ENCODE measurements at regions not wholly inside any gene's neighbourhood (a gene's known extent, or its start where the extent isn't known, plus 50 kb on each side); places are given as distances from the start of the nearest gene placed in this dataset.
A peak's percentile ranks its signal among the peaks of the same experiment; 100 is the strongest.
"Not testable (repeated sequence)": the region's sequence is repeated elsewhere in the genome, so short reads cannot be mapped to it uniquely, and the experiment has no call there.

DNA sequence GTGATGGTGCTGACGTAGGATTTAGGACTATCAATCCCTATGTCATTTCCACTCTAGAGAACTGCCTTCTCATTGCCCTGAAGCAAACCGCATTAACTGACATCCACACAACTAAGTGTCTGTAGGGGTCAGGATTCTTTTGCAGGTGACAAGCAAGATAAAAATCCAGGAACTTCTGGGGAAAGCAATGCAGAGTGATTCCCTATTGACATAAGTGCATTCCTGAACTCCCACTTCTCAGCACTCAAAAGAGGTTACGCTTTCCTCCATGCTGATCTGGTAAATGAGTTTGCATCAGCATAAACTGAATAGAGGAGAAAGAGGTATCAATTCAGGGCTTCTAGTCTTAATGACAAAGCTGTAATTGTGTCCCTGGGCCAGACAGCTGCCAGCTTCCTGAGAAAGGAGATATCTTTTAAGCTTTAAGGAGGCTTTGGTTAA lies 224.6 kb upstream of the ISX start:
- DNase-seq (no peak), ATAC-seq (replicated peaks in 1 of 2) (no peak)
- Mint-ChIP-seq H3K4me3 (no peak overlapping the region), H3K4me1 (ENCODE audit: low read depth) (no peaks in the 10 kb centered on the region), H3K9me3 (peaks cover 4% of the 10 kb centered on the region in 2 donors), H3K27me3 (ENCODE audit: low read depth) (peaks cover 10% of the 10 kb centered on the region), H3K36me3 (ENCODE audit: insufficient read depth in 2 of 2) (no peaks in the 10 kb centered on the region), H3K27ac (no peak overlapping the region)

DNA sequence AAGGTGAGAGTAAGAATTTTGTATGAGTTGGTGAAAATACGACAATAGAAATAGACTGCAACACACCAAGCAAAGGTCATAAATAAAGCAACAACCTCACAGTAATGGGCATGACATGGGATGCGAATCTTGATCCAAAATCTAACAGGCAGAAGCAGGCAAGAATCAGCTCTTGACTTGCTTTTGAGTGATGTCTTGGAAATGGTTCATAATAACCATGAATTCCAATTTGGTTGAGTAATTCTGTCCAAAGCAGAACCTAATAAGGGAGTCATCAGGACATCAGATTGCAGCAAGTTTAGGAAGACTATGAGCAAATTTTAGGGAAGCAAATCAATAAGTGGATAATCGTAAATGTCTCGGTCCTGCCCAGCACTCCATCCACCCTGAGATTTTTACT lies 224.0 kb upstream of the ISX start:
- H3K27me3 Mint-ChIP-seq (ENCODE audit: low read depth): peaks cover 10% of the 10 kb centered on the region
- DNase-seq: no peak
- H3K27ac Mint-ChIP-seq: no peak overlapping the region
- H3K36me3 Mint-ChIP-seq (ENCODE audit: insufficient read depth in 2 of 2): no peaks in the 10 kb centered on the region
- H3K9me3 Mint-ChIP-seq: peaks cover 4% of the 10 kb centered on the region in 2 donors
- no peak overlapping the region for H3K4me3 Mint-ChIP-seq
- H3K4me1 Mint-ChIP-seq (ENCODE audit: low read depth): peaks cover 5% of the 10 kb centered on the region
- ATAC-seq (replicated peaks in 1 of 2): no peak

DNA sequence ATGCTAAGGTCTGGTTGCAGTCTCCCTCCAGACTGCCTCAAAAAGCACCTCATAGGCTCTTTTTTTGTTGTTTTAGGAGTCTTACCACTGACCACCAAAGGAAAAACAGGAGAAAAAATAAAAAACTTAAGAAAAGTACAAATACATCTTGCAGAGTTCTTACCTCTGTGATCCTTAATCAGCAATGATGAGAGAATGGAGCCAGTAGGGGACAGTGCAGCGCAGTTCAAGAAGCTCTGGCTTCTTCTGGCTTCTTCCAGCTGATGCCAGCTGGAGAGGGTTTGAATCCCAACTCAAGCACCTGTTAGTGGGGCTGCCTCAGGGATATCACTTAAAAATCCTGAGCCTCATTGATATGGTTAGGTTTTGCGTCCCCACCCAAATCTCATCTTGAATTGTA lies 223.3 kb upstream of the ISX start:
- ATAC-seq (replicated peaks in 1 of 2) (no peak), DNase-seq (no peak)
- Mint-ChIP-seq H3K4me1 (ENCODE audit: low read depth) (peaks cover 12% of the 10 kb centered on the region), H3K9me3 (peaks cover 4% of the 10 kb centered on the region in 2 donors), H3K36me3 (ENCODE audit: insufficient read depth in 2 of 2) (no peaks in the 10 kb centered on the region), H3K27ac (no peak overlapping the region), H3K4me3 (no peak overlapping the region), H3K27me3 (ENCODE audit: low read depth) (peaks cover 10% of the 10 kb centered on the region)

DNA sequence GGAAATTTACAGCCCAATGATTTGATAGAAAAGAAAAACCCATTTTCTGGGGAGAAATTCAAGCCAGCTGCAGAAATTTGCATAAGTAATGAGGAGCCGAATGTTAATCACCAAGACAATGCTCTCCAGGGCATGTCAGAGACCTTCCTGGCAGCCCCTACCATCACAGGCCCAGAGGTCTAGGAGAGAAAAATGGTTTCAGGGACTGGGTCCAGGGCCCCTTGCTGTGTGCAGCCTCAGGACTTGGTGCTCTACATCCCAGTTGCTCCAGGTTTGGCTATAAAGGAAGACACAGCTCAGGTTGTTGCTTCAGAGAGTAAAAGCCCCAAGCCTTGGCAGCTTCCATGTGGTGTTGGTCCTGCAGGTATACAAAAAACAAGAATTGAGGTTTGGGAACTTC lies 222.2 kb upstream of the ISX start:
- not testable (repeated sequence) for H3K36me3 Mint-ChIP-seq (ENCODE audit: insufficient read depth in 2 of 2); H3K27ac Mint-ChIP-seq; DNase-seq; ATAC-seq (replicated peaks in 1 of 2); H3K9me3 Mint-ChIP-seq; H3K4me3 Mint-ChIP-seq
- H3K4me1 Mint-ChIP-seq (ENCODE audit: low read depth): peaks cover 20% of the 10 kb centered on the region
- H3K27me3 Mint-ChIP-seq (ENCODE audit: low read depth): peaks cover 10% of the 10 kb centered on the region

DNA sequence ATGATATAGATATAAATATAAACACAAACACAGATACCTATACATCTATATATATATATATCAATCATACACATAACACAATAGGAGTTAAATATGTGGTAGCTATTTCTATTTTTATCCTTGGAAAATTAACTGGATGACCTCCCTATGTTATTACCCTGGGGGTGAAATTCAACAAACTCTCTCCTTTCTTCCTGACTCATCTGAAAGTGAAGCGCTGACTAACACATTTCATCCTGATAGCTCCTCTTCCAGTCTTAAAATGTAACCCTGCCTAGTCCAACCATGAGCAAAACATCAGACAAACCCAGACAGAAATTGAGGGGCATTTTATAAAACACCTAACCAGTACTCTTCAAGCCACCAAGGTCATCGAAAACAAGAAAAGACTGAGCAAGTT lies 220.6 kb upstream of the ISX start:
- peaks cover 20% of the 10 kb centered on the region for H3K4me1 Mint-ChIP-seq (ENCODE audit: low read depth)
- ATAC-seq (replicated peaks in 1 of 2) (no peak), DNase-seq (no peak)
- no peaks in the 10 kb centered on the region for H3K36me3 Mint-ChIP-seq (ENCODE audit: insufficient read depth in 2 of 2)
- peaks cover 4% of the 10 kb centered on the region in 2 donors for H3K9me3 Mint-ChIP-seq
- no peak overlapping the region for H3K4me3 Mint-ChIP-seq
- H3K27ac Mint-ChIP-seq: no peak overlapping the region
- peaks cover 6% of the 10 kb centered on the region for H3K27me3 Mint-ChIP-seq (ENCODE audit: low read depth)

DNA sequence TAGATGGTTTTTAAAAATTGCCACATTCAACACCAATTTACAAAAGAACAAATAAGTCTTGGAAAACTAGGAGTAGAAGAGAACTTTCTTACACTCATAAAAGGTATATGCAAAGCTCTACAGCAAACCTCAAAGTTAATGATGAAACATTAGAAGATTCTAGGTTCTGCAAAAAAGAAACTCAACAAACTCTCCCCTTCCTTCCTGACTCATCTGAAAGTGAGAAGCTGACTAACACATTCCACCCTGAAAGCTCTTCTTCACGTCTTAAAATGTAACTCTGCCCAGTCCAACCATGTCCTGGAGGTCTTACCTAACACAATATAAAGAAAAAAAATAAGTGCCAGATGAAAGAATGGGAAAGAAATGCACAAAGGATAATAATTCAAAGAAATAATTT lies 218.9 kb upstream of the ISX start:
- ATAC-seq (replicated peaks in 1 of 2) (peak; percentile 61 to 82), DNase-seq (peak in 1 of 2 donors; percentile 6)
- no peak overlapping the region for H3K4me3 Mint-ChIP-seq
- H3K9me3 Mint-ChIP-seq: peaks cover 4% of the 10 kb centered on the region in 2 donors
- H3K27me3 Mint-ChIP-seq (ENCODE audit: low read depth): peaks cover 2% of the 10 kb centered on the region
- no peak overlapping the region for H3K27ac Mint-ChIP-seq
- H3K36me3 Mint-ChIP-seq (ENCODE audit: insufficient read depth in 2 of 2): no peaks in the 10 kb centered on the region
- H3K4me1 Mint-ChIP-seq (ENCODE audit: low read depth): peaks cover 20% of the 10 kb centered on the region

DNA sequence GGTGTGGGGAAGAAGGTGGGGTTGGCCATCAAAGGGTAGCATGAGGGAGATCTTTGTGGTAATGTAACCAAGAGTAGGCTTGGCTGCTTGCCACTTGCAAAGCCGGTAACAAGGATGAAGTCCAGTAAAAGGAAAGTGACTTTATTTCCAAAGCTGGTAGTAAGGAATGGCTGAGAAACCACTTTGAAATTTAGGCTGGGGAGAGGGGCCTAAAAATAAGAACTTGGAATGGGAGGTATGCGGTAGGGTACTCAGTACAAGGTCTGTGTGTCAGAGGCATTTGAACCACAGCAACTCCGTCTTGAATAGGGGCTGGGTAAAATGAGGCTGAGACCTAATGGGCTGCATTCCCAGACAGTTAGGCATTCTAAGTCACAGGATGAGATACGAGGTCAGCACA lies 216.0 kb upstream of the ISX start:
- H3K36me3 Mint-ChIP-seq (ENCODE audit: insufficient read depth in 2 of 2): no peaks in the 10 kb centered on the region
- DNase-seq (no peak), ATAC-seq (replicated peaks in 1 of 2) (no peak)
- H3K9me3 Mint-ChIP-seq: peaks cover 2 to 4% of the 10 kb centered on the region in 2 donors
- no peaks in the 10 kb centered on the region for H3K27me3 Mint-ChIP-seq (ENCODE audit: low read depth)
- no peak overlapping the region for H3K4me3 Mint-ChIP-seq
- H3K27ac Mint-ChIP-seq: no peak overlapping the region
- H3K4me1 Mint-ChIP-seq (ENCODE audit: low read depth): peaks cover 20% of the 10 kb centered on the region

DNA sequence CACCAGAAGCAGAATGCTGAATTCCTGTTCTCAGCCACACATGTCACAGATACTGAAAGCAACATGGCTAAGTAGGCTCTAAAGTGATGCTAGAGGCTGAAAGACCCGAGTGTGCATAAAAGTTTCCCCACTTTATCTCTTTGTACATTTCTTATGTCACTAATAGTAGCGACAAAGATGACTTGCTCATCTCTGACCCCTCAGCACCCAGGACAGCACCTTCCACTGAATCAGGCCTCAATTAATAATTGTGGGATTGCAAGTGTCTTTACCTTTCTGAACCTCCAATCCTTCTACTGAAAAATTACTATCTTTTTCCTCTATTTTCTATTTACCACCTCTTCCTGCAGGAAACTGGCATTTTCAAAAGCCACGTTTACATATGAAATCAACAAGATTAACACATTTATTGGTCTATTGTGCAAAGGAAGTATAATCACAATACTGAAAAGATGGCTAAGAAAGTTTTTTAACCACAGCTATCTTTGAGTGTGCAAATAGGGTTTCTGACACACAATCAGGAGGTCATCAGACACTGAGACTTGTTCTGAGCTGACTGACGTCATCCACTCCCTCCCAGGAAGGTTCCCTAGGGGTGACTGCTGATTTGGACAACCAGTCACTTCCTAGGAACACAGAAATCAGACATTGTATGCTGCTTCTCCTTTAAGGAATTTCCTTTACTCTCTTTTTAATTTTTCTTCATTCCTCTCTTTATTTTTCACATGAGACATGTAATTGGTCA lies 213.9 kb upstream of the ISX start:
- Mint-ChIP-seq H3K36me3 (ENCODE audit: insufficient read depth in 2 of 2) (no peaks in the 10 kb centered on the region), H3K9me3 (no peaks in the 10 kb centered on the region), H3K4me3 (no peak overlapping the region), H3K4me1 (ENCODE audit: low read depth) (peaks cover 13% of the 10 kb centered on the region), H3K27ac (no peak overlapping the region), H3K27me3 (ENCODE audit: low read depth) (no peaks in the 10 kb centered on the region)
- no peak for ATAC-seq (replicated peaks in 1 of 2)
- no peak for DNase-seq

DNA sequence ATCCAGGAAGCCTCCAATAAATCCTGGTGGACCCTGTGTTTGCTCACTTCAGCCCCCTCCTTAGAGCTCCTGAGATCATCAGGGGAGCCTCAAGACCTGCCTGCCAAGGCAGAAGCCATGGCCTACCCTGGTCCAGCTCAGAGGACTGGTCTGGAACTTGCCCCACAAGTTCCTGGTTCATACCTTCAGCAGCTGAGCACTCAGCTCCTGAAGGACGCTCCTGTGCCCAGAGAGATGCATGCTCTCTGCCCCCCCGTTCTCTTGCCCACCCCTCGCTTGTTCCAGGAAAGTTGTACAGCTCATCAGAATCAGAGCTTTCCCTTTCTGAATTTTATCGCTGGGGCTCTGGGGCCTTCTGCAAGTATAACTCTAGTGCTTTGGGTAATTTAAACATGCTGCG lies 210.5 kb upstream of the ISX start:
- no peaks in the 10 kb centered on the region for H3K36me3 Mint-ChIP-seq (ENCODE audit: insufficient read depth in 2 of 2)
- no peak overlapping the region for H3K27ac Mint-ChIP-seq
- H3K4me3 Mint-ChIP-seq: no peak overlapping the region
- H3K27me3 Mint-ChIP-seq (ENCODE audit: low read depth): no peaks in the 10 kb centered on the region
- H3K4me1 Mint-ChIP-seq (ENCODE audit: low read depth): no peaks in the 10 kb centered on the region
- DNase-seq (no peak), ATAC-seq (replicated peaks in 1 of 2) (no peak)
- peaks cover 1 to 7% of the 10 kb centered on the region in 2 donors for H3K9me3 Mint-ChIP-seq

DNA sequence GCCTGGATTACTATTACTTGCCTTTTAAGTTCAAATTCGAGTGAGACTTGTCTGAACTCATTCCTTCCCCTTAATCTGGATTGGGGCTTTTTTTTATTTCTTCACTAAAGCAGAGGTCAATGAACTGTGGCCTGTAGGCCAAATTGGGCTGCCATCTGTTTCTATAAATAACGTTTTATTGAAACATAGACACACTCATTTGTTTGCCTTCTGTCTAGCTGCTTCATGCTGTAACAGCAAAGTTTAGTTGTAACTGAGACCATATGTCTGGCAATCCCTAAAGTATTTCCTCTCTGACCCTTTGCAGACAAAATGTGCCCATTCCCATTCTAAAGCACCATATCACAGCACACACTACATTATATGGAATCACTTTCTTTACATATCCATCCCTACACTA lies 207.9 kb upstream of the ISX start:
- Mint-ChIP-seq H3K9me3 (peaks cover 5 to 11% of the 10 kb centered on the region in 2 donors), H3K27me3 (ENCODE audit: low read depth) (peaks cover 15% of the 10 kb centered on the region), H3K27ac (no peak overlapping the region), H3K4me1 (ENCODE audit: low read depth) (no peaks in the 10 kb centered on the region), H3K36me3 (ENCODE audit: insufficient read depth in 2 of 2) (no peaks in the 10 kb centered on the region), H3K4me3 (no peak overlapping the region)
- ATAC-seq (replicated peaks in 1 of 2): no peak
- DNase-seq: no peak

DNA sequence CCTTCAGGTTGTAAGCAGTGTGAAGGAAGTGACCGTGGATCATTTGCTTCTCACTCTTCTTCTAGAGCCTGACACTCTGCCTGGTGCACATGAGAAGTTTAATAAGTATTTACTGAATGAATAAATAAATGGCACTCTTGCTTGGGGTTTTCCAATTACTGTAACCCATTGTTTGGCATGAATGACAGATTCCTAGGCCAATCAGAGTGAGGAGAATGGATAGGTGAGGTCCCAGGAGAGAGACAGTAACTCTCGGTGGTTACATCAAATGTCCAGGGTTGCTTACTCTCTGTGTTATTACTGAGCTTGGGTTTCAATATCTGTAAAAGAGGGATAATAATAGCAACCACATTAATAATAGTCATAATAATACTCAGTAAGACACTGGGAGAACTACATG lies 204.2 kb upstream of the ISX start:
- Mint-ChIP-seq H3K36me3 (ENCODE audit: insufficient read depth in 2 of 2) (no peaks in the 10 kb centered on the region), H3K9me3 (peaks cover 5 to 11% of the 10 kb centered on the region in 2 donors), H3K27ac (no peak overlapping the region), H3K27me3 (ENCODE audit: low read depth) (peaks cover 15% of the 10 kb centered on the region), H3K4me3 (no peak overlapping the region), H3K4me1 (ENCODE audit: low read depth) (no peaks in the 10 kb centered on the region)
- DNase-seq (no peak), ATAC-seq (replicated peaks in 1 of 2) (no peak)

DNA sequence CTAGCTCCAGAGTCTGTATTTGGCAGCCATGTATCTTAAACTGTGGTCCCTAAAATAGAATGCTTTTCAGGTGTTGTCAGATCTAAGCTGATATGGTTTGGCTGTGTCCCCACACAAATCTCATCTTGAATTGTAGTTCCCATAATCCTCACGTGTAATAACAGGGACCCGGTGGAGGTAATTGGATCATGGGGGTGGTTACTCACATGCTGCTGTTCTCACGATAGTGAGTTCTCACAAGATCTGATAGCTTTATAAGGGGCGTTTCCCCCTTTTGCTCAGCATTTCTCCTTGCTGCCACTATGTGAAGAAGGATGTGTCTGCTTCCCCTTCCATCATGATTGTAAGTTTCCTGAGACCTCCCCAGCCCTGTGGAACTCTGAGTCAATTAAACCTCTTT lies 199.9 kb upstream of the ISX start:
- no peak for DNase-seq
- no peak overlapping the region for H3K27ac Mint-ChIP-seq
- ATAC-seq (replicated peaks in 1 of 2): no peak
- H3K27me3 Mint-ChIP-seq (ENCODE audit: low read depth): peaks cover 12% of the 10 kb centered on the region
- H3K4me1 Mint-ChIP-seq (ENCODE audit: low read depth): no peaks in the 10 kb centered on the region
- H3K9me3 Mint-ChIP-seq: peaks cover 4 to 5% of the 10 kb centered on the region in 2 donors
- H3K36me3 Mint-ChIP-seq (ENCODE audit: insufficient read depth in 2 of 2): no peaks in the 10 kb centered on the region
- no peak overlapping the region for H3K4me3 Mint-ChIP-seq

DNA sequence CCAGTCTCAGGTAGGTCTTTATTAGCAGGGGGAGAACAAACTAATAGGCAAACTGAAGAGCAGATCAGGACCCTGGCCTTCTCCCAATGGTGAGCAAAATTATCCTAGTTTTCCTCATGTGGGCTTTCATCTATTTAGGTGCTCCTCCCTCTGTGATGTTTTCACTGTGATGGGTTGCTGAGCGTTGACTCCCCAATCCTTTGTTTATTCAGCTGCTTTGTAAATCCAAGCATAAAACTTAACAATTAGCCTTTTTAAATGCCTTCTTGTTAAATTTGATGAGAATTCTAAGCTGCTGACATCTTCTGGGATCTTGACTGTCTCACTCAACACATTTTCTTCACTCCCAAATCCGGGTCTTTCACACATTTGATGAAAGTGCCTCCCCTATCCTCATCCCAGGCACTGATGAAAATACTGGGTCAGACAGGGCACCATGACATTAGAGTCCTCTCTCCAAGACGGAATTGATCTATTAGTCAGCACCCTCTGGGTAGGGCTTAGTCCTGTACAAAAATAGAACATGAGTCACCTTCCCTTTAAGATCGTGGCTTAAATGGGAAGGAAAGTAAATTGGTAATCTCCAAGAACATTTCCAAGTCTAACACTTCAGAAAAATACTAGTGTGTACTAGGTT lies 199.3 kb upstream of the ISX start:
- Mint-ChIP-seq H3K4me3 (no peak overlapping the region), H3K4me1 (ENCODE audit: low read depth) (no peaks in the 10 kb centered on the region), H3K27ac (no peak overlapping the region), H3K9me3 (peaks cover 0 to 2% of the 10 kb centered on the region in 2 donors), H3K36me3 (ENCODE audit: insufficient read depth in 2 of 2) (no peaks in the 10 kb centered on the region), H3K27me3 (ENCODE audit: low read depth) (peaks cover 6% of the 10 kb centered on the region)
- DNase-seq (no peak), ATAC-seq (replicated peaks in 1 of 2) (no peak)

DNA sequence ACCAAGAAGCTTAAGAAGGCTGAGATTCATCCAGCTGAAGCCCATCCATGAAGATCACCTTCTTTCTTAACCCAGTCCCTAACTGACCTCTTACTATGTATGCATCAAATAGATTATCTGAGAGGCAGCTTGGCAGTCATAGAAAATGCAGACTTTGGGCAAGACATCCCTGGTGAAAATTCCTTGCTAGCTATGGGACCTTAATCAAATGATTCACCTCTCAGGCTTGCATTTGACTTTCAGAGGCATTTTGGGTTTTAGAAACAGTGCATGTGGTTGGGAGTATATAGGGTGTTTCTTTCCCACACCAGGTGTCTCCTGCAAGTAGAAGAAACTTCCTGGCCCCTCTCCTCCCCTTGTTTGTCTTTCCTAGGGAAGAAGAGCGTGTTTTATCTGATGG lies 188.5 kb upstream of the ISX start:
- Mint-ChIP-seq H3K9me3 (peaks cover 0 to 5% of the 10 kb centered on the region in 2 donors), H3K27ac (no peak overlapping the region), H3K4me1 (ENCODE audit: low read depth) (no peaks in the 10 kb centered on the region), H3K27me3 (ENCODE audit: low read depth) (no peaks in the 10 kb centered on the region), H3K36me3 (ENCODE audit: insufficient read depth in 2 of 2) (no peaks in the 10 kb centered on the region), H3K4me3 (no peak overlapping the region)
- ATAC-seq (replicated peaks in 1 of 2): no peak
- no peak for DNase-seq
